Neural cell (in vitro differentiated cells): ENCODE measurements at regions not wholly inside any gene's neighbourhood (a gene's known extent, or its start where the extent isn't known, plus 50 kb on each side); places are given as distances from the start of the nearest gene placed in this dataset.

Experiments
- CTCF ChIP-seq: fragments of 450-650 bp; IDR thresholded peaks from 2 replicates; pipeline ENCODE4 v1.5.1; 2014; ENCODE audit warnings: antibody characterized with exemption, mild to moderate bottlenecking, moderate library complexity; ENCODE audit not compliant: poor library complexity, severe bottlenecking
- EP300 ChIP-seq: fragments of 450-650 bp; conservative IDR thresholded peaks from 2 replicates; pipeline ENCODE4 v1.6.1; 2014; ENCODE audit warnings: antibody characterized with exemption, mild to moderate bottlenecking, moderate library complexity; ENCODE audit not compliant: poor library complexity, severe bottlenecking
- EZH2 ChIP-seq: fragments of 200-600, 300-800 bp; shearing (Covaris generic), sonication (generic); IDR thresholded peaks from 2 replicates; pipeline ENCODE4 v1.6.1; 2014; ENCODE audit warnings: antibody characterized with exemption, low read length, borderline replicate concordance, mild to moderate bottlenecking; ENCODE audit not compliant: insufficient read depth, poor library complexity, severe bottlenecking
- MXI1 ChIP-seq: fragments of 450-650 bp; conservative IDR thresholded peaks from 2 replicates; pipeline ENCODE4 v1.6.1; 2014; ENCODE audit warnings: antibody characterized with exemption, mild to moderate bottlenecking; ENCODE audit not compliant: poor library complexity, severe bottlenecking
- POLR2AphosphoS5 ChIP-seq: IDR thresholded peaks from 2 replicates; pipeline ENCODE4 v1.6.1; 2012
- RAD21 ChIP-seq: fragments of 450-650 bp; conservative IDR thresholded peaks from 2 replicates; pipeline ENCODE4 v1.6.1; 2014; ENCODE audit warnings: antibody characterized with exemption, mild to moderate bottlenecking, moderate library complexity
- REST ChIP-seq: IDR thresholded peaks from 2 replicates; pipeline ENCODE4 v1.6.1; 2012; ENCODE audit warnings: borderline replicate concordance
- SMC3 ChIP-seq: fragments of 450-650 bp; conservative IDR thresholded peaks from 2 replicates; pipeline ENCODE4 v1.6.1; 2014; ENCODE audit warnings: antibody characterized with exemption, mild to moderate bottlenecking, moderate library complexity; ENCODE audit not compliant: poor library complexity
- TAF1 ChIP-seq: IDR thresholded peaks from 2 replicates; pipeline ENCODE4 v1.6.1; 2012; ENCODE audit warnings: low read depth

- TF ChIP-seq CTCF = no peak
- no peak for TF ChIP-seq EP300
- no peak for TF ChIP-seq POLR2AphosphoS5
- TF ChIP-seq REST = no peak
- no peak for TF ChIP-seq SMC3
- TF ChIP-seq EZH2 = no peak
- TF ChIP-seq RAD21 = no peak
- no peak for TF ChIP-seq TAF1
- TF ChIP-seq MXI1 = no peak
Observed at GRCh38 chr4:31518796-31519250, 798.7 kb downstream of the PCDH7 start.
